ENCODE measurements at regions not wholly inside any gene's neighbourhood (a gene's known extent, or its start where the extent isn't known, plus 50 kb on each side); places are given as distances from the start of the nearest gene placed in this dataset.

- TF ChIP-seq CTCF (IDR thresholded peaks at IDR 0.05) (no peak), EP300 (IDR thresholded peaks at IDR 0.05) (no peak)
Measured at GRCh38 chr2:53257287-53257686, 510.3 kb upstream of the CHAC2 start.
